ENCODE measurements at regions not wholly inside any gene's neighbourhood (a gene's known extent, or its start where the extent isn't known, plus 50 kb on each side); places are given as distances from the start of the nearest gene placed in this dataset.

DNA sequence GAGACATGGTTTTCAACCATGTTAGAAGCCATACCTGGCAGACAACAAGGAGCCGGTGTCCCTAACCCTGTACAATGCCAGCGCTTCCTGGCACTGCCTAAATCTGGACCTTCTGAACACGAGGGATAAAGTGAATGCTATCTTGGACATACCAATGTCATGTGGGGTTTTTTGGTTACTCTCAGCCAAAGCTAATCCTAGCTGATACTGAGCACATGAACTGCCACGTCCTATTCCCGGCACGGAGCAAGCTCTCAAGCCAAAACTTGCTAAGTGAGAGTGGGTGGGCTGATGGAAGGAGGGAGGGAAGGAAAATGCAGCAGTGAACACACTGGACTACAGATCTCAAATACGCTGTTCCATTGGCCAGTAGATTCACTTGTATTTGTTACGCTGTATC, 226.1 kb downstream of the BCOR start:
- ChIA-PET POLR2A (no interaction called here), CTCF (no interaction called here)
- DNase-seq (ENCODE audit: low read depth): no peak
- H3K27me3 ChIP-seq (ENCODE audit: control insufficient read depth, insufficient read depth, low read length): no peaks in the 10 kb centered on the region
- no peaks in the 10 kb centered on the region for H3K36me3 ChIP-seq (ENCODE audit: control insufficient read depth, insufficient read depth, low read length)
- TF ChIP-seq, protein P1, sequence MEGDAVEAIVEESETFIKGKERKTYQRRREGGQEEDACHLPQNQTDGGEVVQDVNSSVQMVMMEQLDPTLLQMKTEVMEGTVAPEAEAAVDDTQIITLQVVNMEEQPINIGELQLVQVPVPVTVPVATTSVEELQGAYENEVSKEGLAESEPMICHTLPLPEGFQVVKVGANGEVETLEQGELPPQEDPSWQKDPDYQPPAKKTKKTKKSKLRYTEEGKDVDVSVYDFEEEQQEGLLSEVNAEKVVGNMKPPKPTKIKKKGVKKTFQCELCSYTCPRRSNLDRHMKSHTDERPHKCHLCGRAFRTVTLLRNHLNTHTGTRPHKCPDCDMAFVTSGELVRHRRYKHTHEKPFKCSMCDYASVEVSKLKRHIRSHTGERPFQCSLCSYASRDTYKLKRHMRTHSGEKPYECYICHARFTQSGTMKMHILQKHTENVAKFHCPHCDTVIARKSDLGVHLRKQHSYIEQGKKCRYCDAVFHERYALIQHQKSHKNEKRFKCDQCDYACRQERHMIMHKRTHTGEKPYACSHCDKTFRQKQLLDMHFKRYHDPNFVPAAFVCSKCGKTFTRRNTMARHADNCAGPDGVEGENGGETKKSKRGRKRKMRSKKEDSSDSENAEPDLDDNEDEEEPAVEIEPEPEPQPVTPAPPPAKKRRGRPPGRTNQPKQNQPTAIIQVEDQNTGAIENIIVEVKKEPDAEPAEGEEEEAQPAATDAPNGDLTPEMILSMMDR (IDR thresholded peaks at IDR 0.05; ENCODE audit: insufficient read depth, low read depth, low read length): no peak
- H3K4me3 ChIP-seq (ENCODE audit: low read depth, low read length): no peak overlapping the region

DNA sequence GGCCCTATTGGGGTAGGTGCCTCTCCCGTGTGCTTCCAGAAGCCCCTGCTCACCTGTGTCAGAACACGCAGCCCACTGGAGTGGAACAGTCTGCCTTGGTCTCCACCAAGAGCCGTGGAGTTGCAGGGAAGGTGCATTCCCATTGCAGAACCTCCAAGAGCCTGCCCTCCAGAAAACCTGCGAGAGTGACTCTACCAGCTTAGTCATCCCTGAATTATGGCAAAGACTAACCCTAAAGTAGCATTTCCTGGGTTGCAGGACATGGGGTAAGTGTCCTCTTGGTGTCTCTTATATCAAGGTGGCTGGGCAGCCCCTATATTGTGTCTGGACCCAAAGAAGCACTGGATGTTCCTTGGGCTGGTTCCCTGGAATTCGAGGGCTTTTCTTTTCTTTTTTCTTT, 224.6 kb downstream of the BCOR start:
- ChIA-PET CTCF (no interaction called here), POLR2A (no interaction called here)
- no peak for DNase-seq (ENCODE audit: low read depth)
- Histone ChIP-seq H3K27me3 (ENCODE audit: control insufficient read depth, insufficient read depth, low read length) (no peaks in the 10 kb centered on the region), H3K4me3 (ENCODE audit: low read depth, low read length) (no peak overlapping the region), H3K36me3 (ENCODE audit: control insufficient read depth, insufficient read depth, low read length) (no peaks in the 10 kb centered on the region)
- TF ChIP-seq, protein P1 (IDR thresholded peaks at IDR 0.05; ENCODE audit: insufficient read depth, low read depth, low read length): no peak

DNA sequence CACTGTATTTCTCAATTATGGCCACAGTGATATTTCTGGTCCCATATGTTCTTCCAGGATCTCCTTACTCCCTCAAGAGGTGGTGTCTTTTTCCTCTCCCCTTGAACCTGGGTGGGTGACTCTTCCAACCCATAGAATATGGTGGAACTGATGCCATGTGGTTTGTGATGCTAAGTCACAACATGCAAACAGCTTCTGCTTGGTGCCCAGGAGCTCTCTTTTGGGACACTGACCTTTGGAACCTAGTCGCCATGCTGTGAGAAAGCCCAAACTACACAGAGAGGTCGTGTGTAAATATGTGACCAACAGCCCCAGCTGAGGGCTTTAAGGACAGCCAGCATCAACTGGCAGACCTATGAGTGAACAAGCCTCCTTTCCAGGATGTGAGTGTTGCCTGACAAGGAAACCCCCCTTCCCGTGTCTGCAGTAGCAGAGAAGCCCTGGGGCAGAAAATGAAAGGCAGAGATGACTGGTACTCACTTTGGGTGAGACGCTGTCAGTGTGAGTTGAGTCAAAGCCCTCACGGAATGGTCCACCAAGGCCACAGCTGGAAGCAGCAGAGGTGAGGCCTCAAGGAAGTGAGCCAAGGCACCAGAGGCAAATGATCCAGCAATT, 223.4 kb downstream of the BCOR start:
- Histone ChIP-seq H3K4me3 (ENCODE audit: low read depth, low read length) (no peak overlapping the region), H3K27me3 (ENCODE audit: control insufficient read depth, insufficient read depth, low read length) (no peaks in the 10 kb centered on the region), H3K36me3 (ENCODE audit: control insufficient read depth, insufficient read depth, low read length) (no peaks in the 10 kb centered on the region)
- TF ChIP-seq, protein P1 (IDR thresholded peaks at IDR 0.05; ENCODE audit: insufficient read depth, low read depth, low read length): no peak
- POLR2A ChIA-PET: no interaction called here
- DNase-seq (ENCODE audit: low read depth): no peak
- CTCF ChIA-PET: no interaction called here

DNA sequence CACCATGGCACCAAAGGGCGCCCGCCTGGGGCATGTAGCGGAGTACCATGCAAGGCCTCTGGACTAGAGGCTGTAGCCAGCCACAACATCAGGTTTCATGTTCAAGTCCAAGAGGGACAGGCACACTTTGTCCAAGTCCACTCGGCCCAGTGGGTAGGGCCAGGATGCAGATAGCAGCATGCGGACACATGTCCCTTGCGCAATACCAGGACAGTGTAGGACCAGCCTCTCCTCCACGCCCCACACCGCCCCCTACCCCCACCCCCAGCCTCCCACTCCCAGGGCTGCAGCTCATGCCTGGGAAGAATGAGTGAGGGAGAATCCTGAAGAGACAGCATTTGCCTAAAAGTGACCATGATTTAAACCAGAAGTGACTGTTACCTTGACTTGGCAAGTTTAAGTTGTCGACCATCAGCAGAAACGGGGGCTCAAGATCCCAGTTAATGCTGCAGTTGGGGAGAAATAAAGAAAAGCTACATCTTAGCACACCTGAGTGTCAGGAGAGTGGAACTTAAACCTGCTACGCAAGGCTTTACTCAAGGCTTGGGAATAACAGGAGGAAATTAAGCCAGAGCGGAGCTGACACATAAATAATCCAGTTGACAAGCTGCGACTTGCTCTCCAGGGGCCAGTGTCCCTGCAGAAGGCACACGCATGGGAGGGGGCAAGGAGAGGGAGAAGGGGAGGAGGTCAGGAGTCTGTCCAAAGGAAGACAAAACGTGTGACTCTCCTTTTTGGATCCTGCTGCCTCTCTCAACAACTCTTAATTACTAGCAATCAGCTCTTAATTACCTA, 221.7 kb downstream of the BCOR start:
- Histone ChIP-seq H3K27me3 (ENCODE audit: control insufficient read depth, insufficient read depth, low read length) (no peaks in the 10 kb centered on the region), H3K4me3 (ENCODE audit: low read depth, low read length) (no peak overlapping the region), H3K36me3 (ENCODE audit: control insufficient read depth, insufficient read depth, low read length) (no peaks in the 10 kb centered on the region)
- TF ChIP-seq, protein P1 (IDR thresholded peaks at IDR 0.05; ENCODE audit: insufficient read depth, low read depth, low read length): no peak
- CTCF ChIA-PET: no interaction called here
- POLR2A ChIA-PET: no interaction called here
- no peak for DNase-seq (ENCODE audit: low read depth)

DNA sequence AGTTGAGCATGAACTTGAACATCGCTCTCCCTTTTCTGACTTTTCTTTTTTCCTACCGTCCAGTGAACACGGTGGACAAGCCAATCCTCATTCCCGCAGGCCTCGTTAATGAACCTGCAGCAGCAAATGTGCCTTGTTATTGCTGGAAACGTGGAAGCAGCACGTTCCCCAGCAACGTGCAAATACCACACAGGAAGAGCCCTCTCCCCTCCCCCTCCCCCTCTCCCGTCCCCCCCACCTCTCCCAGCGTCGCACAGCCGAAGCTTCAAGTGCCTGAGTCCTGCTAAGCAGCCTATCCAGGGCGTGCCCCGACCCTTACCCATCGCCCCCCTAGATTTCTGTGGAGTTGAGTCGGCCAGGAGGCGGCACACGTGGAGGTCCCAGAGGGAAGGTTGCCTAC, 219.9 kb downstream of the BCOR start:
- ChIA-PET CTCF (no interaction called here), POLR2A (no interaction called here)
- Histone ChIP-seq H3K36me3 (ENCODE audit: control insufficient read depth, insufficient read depth, low read length) (no peaks in the 10 kb centered on the region), H3K27me3 (ENCODE audit: control insufficient read depth, insufficient read depth, low read length) (no peaks in the 10 kb centered on the region), H3K4me3 (ENCODE audit: low read depth, low read length) (no peak overlapping the region)
- DNase-seq (ENCODE audit: low read depth): no peak
- TF ChIP-seq, protein P1 (IDR thresholded peaks at IDR 0.05; ENCODE audit: insufficient read depth, low read depth, low read length): no peak

Measured in BJ (cell line).